Psoas muscle (tissue), 7 donors: ENCODE measurements at regions not wholly inside any gene's neighbourhood (a gene's known extent, or its start where the extent isn't known, plus 50 kb on each side); places are given as distances from the start of the nearest gene placed in this dataset.
"Not testable (repeated sequence)": the region's sequence is repeated elsewhere in the genome, so short reads cannot be mapped to it uniquely, and the experiment has no call there.

Source experiments
- ATAC-seq, 4 donors: fragments of 200-7000 bp; cut with Tn5 transposase; one replicate each; pipeline ENCODE4 v1.9.1; 2020; ENCODE audit warnings: moderate library complexity in 3 of 4, mild to moderate bottlenecking in 2 of 4
- DNase-seq, 2 donors: peaks; one replicate each; pipeline ENCODE4 v3.0.0-alpha.2; 2020
- H3K27ac ChIP-seq: fragments of 200-600 bp; one replicate; pipeline ENCODE4 v1.8.0; 2022
- H3K27me3 ChIP-seq, 3 donors: fragments of 200-600 bp in 1 of 3; one replicate each; pipeline versions ENCODE4 v1.6.1 to v1.8.0; 2013 to 2022; ENCODE audit warnings: low read length in 2 of 3, mild to moderate bottlenecking in 2 of 3, moderate library complexity in 1 of 3; ENCODE audit not compliant: insufficient read depth in 3 of 3
- H3K36me3 ChIP-seq, 2 donors: fragments of 200-600 bp in 1 of 2; one replicate each; pipeline versions ENCODE4 v1.6.1 to v1.8.0; 2013 to 2022; ENCODE audit warnings: low read depth in 1 of 2, mild to moderate bottlenecking in 1 of 2, moderate library complexity in 1 of 2; ENCODE audit not compliant: insufficient read depth in 1 of 2
- H3K4me1 ChIP-seq: fragments of 200-600 bp; one replicate; pipeline ENCODE4 v1.8.0; 2022
- H3K4me3 ChIP-seq: fragments of 200-600 bp; one replicate; pipeline ENCODE4 v1.8.0; 2022; ENCODE audit warnings: mild to moderate bottlenecking
- H3K9me3 ChIP-seq: fragments of 200-600 bp; one replicate; pipeline ENCODE4 v1.8.0; 2022
- CTCF ChIP-seq: fragments of 200-600 bp; IDR thresholded peaks from one replicate; pipeline ENCODE4 v1.8.0; 2022; ENCODE audit warnings: antibody characterized with exemption
- WGBS, 3 donors: extraction: QIAGEN DNeasy Blood & Tissue Kit; methylation state at CpG; one replicate each; pipeline versions ENCODE4 v1.1.6 to v1.1.7; 2013; 5-methylcytosine and 5-hydroxymethylcytosine counted together
- intact Hi-C, 2 donors: fragments of 100-400 bp; cut with DNase I; formaldehyde crosslinking; loops; one replicate each; pipeline versions ENCODE4 v1.11.0 to v1.14.2; 2022
- donor health status: healthy with polysubstance abuse.
- donor health status: DM: no; HTN: no; CAD: no; lungs with moderate emphysema.
- donor health status: Bipolar disorder and iron deficiency.
- donor health status: healthy.
- donor health status: DM: yes; HTN: yes; CAD: no.
- donor health status: DM: no; HTN: no; CAD: no.
- donor health status: DM: yes; HTN: yes; CAD: no.

GRCh38 chr2:126952216-126952615, 53.5 kb downstream of the TEX51 start:
- intact Hi-C loops = no loop called here
- WGBS, 3 donors = 82 to 86% (median 83%) methylated on average over 1 of the region's 1 CpG
- no peak for DNase-seq
- Histone ChIP-seq H3K36me3 (no peaks in the 10 kb centered on the region), H3K27ac (no peak overlapping the region), H3K4me1 (no peaks in the 10 kb centered on the region), H3K9me3 (no peaks in the 10 kb centered on the region), H3K27me3 (peaks cover 0 to 14% (median 1%) of the 10 kb centered on the region in 3 donors), H3K4me3 (no peak overlapping the region)
- TF ChIP-seq CTCF = no peak
- no peak for ATAC-seq

- H3K4me1 ChIP-seq = no peaks in the 10 kb centered on the region
- intact Hi-C loops = no loop called here
- H3K27ac ChIP-seq = no peak overlapping the region
- H3K9me3 ChIP-seq = no peaks in the 10 kb centered on the region
- 70 to 80% (median 71%) methylated on average over 2 of the region's 2 CpGs for WGBS, 3 donors
- DNase-seq (no peak), ATAC-seq (no peak)
- H3K36me3 ChIP-seq = no peaks in the 10 kb centered on the region
- H3K4me3 ChIP-seq = no peak overlapping the region
- no peak for TF ChIP-seq CTCF
- peaks cover 0 to 15% (median 0%) of the 10 kb centered on the region in 3 donors for H3K27me3 ChIP-seq
Measured at GRCh38 chr2:126953483-126953882, 54.8 kb downstream of the TEX51 start.

GRCh38 chr2:126954831-126955230, 56.1 kb downstream of the TEX51 start:
- H3K4me3 ChIP-seq = no peak overlapping the region
- no peak for TF ChIP-seq CTCF
- DNase-seq (no peak), ATAC-seq (no peak)
- intact Hi-C loops = no loop called here
- peaks cover 0 to 15% (median 0%) of the 10 kb centered on the region in 3 donors for H3K27me3 ChIP-seq
- 71 to 88% (median 80%) methylated on average over 1 of the region's 1 CpG for WGBS, 3 donors
- H3K4me1 ChIP-seq = no peaks in the 10 kb centered on the region
- H3K36me3 ChIP-seq = no peaks in the 10 kb centered on the region
- no peak overlapping the region for H3K27ac ChIP-seq
- H3K9me3 ChIP-seq = no peaks in the 10 kb centered on the region

- intact Hi-C loops = not testable (repeated sequence)
- WGBS, 3 donors = 51 to 63% (median 59%) methylated on average over 4 of the region's 4 CpGs
Measured at GRCh38 chr2:126956773-126957172, 58.1 kb downstream of the TEX51 start.

GRCh38 chr2:126963390-126963789, 64.7 kb downstream of the TEX51 start:
- intact Hi-C loops = no loop called here

More at GRCh38 chr2:126956773-126957172, 58.1 kb downstream of the TEX51 start:
- peaks cover 0 to 15% (median 0%) of the 10 kb centered on the region in 3 donors for H3K27me3 ChIP-seq
- not testable (repeated sequence) for H3K9me3 ChIP-seq, DNase-seq, H3K4me3 ChIP-seq, H3K36me3 ChIP-seq, H3K4me1 ChIP-seq, ATAC-seq, H3K27ac ChIP-seq

More at GRCh38 chr2:126963390-126963789, 64.7 kb downstream of the TEX51 start:
- Histone ChIP-seq H3K27me3 (no peaks in the 10 kb centered on the region), H3K4me3 (no peak overlapping the region), H3K9me3 (no peaks in the 10 kb centered on the region), H3K4me1 (no peaks in the 10 kb centered on the region), H3K27ac (no peak overlapping the region), H3K36me3 (no peaks in the 10 kb centered on the region)
- TF ChIP-seq CTCF = no peak
- WGBS, 3 donors = 29 to 55% (median 39%) methylated on average over 5 of the region's 5 CpGs
- DNase-seq = no peak
- peak in 1 of 4 donors; percentile 24 for ATAC-seq
